ENCODE measurements at regions not wholly inside any gene's neighbourhood (a gene's known extent, or its start where the extent isn't known, plus 50 kb on each side); places are given as distances from the start of the nearest gene placed in this dataset.
"Not testable (repeated sequence)": the region's sequence is repeated elsewhere in the genome, so short reads cannot be mapped to it uniquely, and the experiment has no call there.

GRCh38 chr5:54870271-54870670 lies 115.1 kb downstream of the ESM1 start:
- CTCF ChIA-PET: interaction anchor here (1.8 kb wide), 1 partner anchor 354 kb away, joined by 7 read pairs; no protein-coding TSS in a partner anchor
- no peak for DNase-seq (ENCODE audit: extremely low spot score)
- TF ChIP-seq, protein P1, sequence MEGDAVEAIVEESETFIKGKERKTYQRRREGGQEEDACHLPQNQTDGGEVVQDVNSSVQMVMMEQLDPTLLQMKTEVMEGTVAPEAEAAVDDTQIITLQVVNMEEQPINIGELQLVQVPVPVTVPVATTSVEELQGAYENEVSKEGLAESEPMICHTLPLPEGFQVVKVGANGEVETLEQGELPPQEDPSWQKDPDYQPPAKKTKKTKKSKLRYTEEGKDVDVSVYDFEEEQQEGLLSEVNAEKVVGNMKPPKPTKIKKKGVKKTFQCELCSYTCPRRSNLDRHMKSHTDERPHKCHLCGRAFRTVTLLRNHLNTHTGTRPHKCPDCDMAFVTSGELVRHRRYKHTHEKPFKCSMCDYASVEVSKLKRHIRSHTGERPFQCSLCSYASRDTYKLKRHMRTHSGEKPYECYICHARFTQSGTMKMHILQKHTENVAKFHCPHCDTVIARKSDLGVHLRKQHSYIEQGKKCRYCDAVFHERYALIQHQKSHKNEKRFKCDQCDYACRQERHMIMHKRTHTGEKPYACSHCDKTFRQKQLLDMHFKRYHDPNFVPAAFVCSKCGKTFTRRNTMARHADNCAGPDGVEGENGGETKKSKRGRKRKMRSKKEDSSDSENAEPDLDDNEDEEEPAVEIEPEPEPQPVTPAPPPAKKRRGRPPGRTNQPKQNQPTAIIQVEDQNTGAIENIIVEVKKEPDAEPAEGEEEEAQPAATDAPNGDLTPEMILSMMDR (IDR thresholded peaks at IDR 0.05; ENCODE audit: control extremely low read depth, extremely low read depth, low read depth, missing control alignments): no peak
- POLR2A ChIA-PET: no interaction called here

DNA sequence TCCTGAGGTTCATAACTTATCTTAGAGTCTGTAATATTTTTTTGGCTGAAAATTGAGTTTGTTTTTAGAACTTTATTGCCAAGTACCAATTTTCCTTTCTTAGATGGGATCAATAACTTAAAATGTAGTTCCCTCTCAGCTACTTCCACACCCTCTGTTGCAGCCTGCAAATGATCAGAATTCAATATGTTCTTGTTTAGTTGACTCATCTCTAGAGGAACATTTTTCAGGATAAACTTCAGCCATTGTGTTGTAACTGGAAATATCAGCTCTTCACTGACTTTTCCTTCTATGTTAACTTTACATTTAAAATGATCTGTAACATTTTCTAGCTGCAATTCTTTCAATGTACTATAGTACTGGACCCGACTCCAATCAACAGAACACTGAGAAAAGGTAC lies 115.7 kb downstream of the ESM1 start:
- POLR2A ChIA-PET: no interaction called here
- DNase-seq (ENCODE audit: extremely low spot score): no peak
- TF ChIP-seq, protein P1 (IDR thresholded peaks at IDR 0.05; ENCODE audit: control extremely low read depth, extremely low read depth, low read depth, missing control alignments): no peak
- CTCF ChIA-PET: interaction anchor here (1.8 kb wide), 1 partner anchor 353 kb away, joined by 7 read pairs; no protein-coding TSS in a partner anchor

- POLR2A ChIA-PET: no interaction called here
- TF ChIP-seq, protein P1 (IDR thresholded peaks at IDR 0.05; ENCODE audit: control extremely low read depth, extremely low read depth, low read depth, missing control alignments): no peak
- no peak for DNase-seq (ENCODE audit: extremely low spot score)
- CTCF ChIA-PET: interaction anchor here (1.4 to 3.8 kb wide), 4 partner anchors 10 to 352 kb away, joined by 7 to 29 read pairs (median 9); no protein-coding TSS in a partner anchor
Measured at GRCh38 chr5:54868511-54869483, 116.6 kb downstream of the ESM1 start.

DNA sequence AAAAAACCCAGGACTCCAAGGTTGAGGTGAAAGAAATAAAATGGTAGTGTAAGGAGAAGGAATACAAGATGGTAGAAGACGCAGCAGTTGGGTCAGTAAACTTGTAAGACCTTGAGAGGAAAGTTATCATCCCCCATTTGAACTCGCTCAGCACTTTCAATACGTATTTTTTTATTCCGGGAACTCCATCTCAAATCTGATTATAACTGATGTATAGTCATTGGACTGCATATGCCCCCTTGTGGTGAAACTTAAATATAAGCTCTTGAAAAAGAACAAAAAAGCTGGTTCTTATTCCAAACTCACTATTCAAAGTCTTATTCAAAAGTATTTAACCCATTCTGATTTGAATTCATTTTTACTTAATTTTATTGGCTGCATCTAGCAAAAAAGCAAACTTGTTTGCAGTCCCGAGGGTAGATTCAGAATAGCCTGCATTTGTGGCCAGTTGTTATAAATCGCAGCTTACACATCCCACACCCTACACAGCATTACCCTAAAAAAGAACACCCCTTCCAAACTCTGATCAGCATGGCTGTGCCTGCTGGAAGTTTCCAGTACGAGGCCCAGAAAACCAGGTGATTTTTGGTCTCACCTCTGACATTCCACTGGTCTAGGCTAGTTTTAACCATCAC lies 118.0 kb downstream of the ESM1 start:
- TF ChIP-seq, protein P1 (IDR thresholded peaks at IDR 0.05; ENCODE audit: control extremely low read depth, extremely low read depth, low read depth, missing control alignments): peak; percentile 36
- peak; percentile 38 for DNase-seq (ENCODE audit: extremely low spot score)
- POLR2A ChIA-PET: interaction anchor here (1.2 kb wide), 1 partner anchor 557 kb away, joined by 4 read pairs; the partner anchor contains the start of gene ARL15
- CTCF ChIA-PET: interaction anchor here (0.7 to 3.8 kb wide), 29 partner anchors 11 to 636 kb away, joined by 3 to 61 read pairs (median 4); partner anchors contain the start of gene SNX18

DNA sequence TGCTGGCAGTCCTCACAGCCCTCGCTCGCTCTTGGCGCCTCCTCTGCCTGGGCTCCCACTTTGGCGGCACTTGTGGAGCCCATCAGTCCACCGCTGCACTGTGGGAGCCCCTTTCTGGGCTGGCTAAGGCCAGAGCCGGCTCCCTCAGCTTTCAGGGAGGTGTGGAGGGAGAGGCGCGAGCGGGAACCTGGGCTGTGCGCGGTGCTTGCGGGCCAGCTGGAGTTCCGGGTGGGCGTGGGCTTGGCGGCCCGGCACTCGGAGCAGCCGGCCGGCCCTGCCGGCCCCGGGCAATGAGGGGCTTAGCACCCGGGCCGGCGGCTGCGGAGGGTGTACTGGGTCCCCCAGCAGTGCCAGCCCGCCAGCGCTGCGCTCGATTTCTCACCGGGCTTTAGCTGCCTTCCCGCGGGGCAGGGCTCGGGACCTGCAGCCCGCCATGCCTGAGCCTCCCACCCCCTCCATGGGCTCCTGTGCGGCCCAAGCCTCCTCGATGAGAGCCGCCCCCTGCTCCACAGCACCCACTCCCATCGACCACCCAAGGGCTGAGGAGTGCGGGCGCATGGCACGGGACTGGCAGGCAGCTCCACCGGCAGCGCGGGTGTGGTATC lies 120.4 kb downstream of the ESM1 start:
- POLR2A ChIA-PET; DNase-seq (ENCODE audit: extremely low spot score): not testable (repeated sequence)
- CTCF ChIA-PET: interaction anchor here (1.4 to 3.8 kb wide), 7 partner anchors 9 to 348 kb away, joined by 3 to 61 read pairs (median 8); partner anchors contain the start of gene SNX18

GRCh38 chr5:54862036-54862435 lies 123.4 kb downstream of the ESM1 start:
- TF ChIP-seq, protein P1 (IDR thresholded peaks at IDR 0.05; ENCODE audit: control extremely low read depth, extremely low read depth, low read depth, missing control alignments): no peak
- DNase-seq (ENCODE audit: extremely low spot score): no peak
- CTCF ChIA-PET: no interaction called here
- POLR2A ChIA-PET: no interaction called here

All from GM10248 (cell line).